ENCODE measurements at regions not wholly inside any gene's neighbourhood (a gene's known extent, or its start where the extent isn't known, plus 50 kb on each side); places are given as distances from the start of the nearest gene placed in this dataset.

- TF ChIP-seq CTCF (conservative IDR thresholded peaks at IDR 0.05) (no peak), ZFX (IDR thresholded peaks at IDR 0.05) (no peak)
Measured at GRCh38 chr7:142671506-142671905, 77.8 kb upstream of the PRSS1 start.
